Esophagus squamous epithelium (tissue), 4 donors: ENCODE measurements at regions not wholly inside any gene's neighbourhood (a gene's known extent, or its start where the extent isn't known, plus 50 kb on each side); places are given as distances from the start of the nearest gene placed in this dataset.

Source experiments
- POLR2A ChIP-seq, 4 donors: fragments of 450-650 bp; IDR thresholded peaks; one replicate each; pipeline ENCODE4 v1.6.1; 2017; ENCODE audit warnings: antibody characterized with exemption in 4 of 4, mild to moderate bottlenecking in 4 of 4, moderate library complexity in 3 of 4
- TF ChIP-seq, protein P1 (sequence below), 6 experiments: fragments of 450-650 bp in 4 of 6; fragments of 200-600 bp in 2 of 6; sonication (generic) in 2 of 6; IDR thresholded peaks; one replicate each; pipeline ENCODE4 v1.5.1; 2016 to 2019; ENCODE audit warnings: antibody characterized with exemption in 6 of 6, mild to moderate bottlenecking in 4 of 6, moderate library complexity in 4 of 6

DNA sequence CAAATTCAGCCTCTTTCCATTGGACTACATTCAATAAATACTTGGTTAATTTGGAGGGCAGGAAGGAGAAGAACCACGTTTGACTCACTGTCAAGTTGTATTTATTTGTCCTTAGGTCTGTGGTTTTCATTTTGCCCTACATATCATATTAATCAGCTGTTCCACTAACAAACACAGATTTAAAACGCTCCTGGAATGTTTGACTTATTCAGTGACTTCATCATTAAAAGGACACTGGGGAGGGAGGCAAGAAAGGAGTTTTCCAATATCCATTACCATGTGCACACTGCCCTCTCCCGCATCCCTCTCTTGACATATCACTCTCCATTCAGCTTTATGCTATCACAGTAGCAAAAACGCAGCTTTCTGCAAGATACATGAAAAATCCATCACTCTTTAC is 98.2 kb upstream of the C1orf87 start:
- TF ChIP-seq, protein P1, sequence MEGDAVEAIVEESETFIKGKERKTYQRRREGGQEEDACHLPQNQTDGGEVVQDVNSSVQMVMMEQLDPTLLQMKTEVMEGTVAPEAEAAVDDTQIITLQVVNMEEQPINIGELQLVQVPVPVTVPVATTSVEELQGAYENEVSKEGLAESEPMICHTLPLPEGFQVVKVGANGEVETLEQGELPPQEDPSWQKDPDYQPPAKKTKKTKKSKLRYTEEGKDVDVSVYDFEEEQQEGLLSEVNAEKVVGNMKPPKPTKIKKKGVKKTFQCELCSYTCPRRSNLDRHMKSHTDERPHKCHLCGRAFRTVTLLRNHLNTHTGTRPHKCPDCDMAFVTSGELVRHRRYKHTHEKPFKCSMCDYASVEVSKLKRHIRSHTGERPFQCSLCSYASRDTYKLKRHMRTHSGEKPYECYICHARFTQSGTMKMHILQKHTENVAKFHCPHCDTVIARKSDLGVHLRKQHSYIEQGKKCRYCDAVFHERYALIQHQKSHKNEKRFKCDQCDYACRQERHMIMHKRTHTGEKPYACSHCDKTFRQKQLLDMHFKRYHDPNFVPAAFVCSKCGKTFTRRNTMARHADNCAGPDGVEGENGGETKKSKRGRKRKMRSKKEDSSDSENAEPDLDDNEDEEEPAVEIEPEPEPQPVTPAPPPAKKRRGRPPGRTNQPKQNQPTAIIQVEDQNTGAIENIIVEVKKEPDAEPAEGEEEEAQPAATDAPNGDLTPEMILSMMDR (IDR thresholded peaks at IDR 0.05) = no peak
- TF ChIP-seq POLR2A (IDR thresholded peaks at IDR 0.05) = no peak
